Trophoblast cell (in vitro differentiated cells and primary cell): ENCODE measurements at regions not wholly inside any gene's neighbourhood (a gene's known extent, or its start where the extent isn't known, plus 50 kb on each side); places are given as distances from the start of the nearest gene placed in this dataset.

ENCODE experiments used
- DNase-seq, 2 donors: peaks; one replicate each; pipeline ENCODE4 v3.0.0-alpha.2; 2016
- H2AFZ ChIP-seq: 2 replicates; pipeline ENCODE4 v1.6.1; 2013; ENCODE audit warnings: low read length, moderate library complexity, mild to moderate bottlenecking; ENCODE audit not compliant: insufficient read depth, poor library complexity
- H2AK5ac ChIP-seq: 2 replicates; pipeline ENCODE4 v1.6.1; 2013; ENCODE audit warnings: mild to moderate bottlenecking, low read length
- H2BK120ac ChIP-seq: 2 replicates; pipeline ENCODE4 v1.6.1; 2013; ENCODE audit warnings: low read length, mild to moderate bottlenecking, moderate library complexity; ENCODE audit not compliant: insufficient read depth, poor library complexity
- H2BK12ac ChIP-seq: 2 replicates; pipeline ENCODE4 v1.6.1; 2013; ENCODE audit warnings: mild to moderate bottlenecking, low read length, moderate library complexity
- H2BK5ac ChIP-seq: 2 replicates; pipeline ENCODE4 v1.6.1; 2013; ENCODE audit warnings: low read length, low read depth, moderate library complexity, mild to moderate bottlenecking; ENCODE audit not compliant: poor library complexity
- H3K14ac ChIP-seq: 2 replicates; pipeline ENCODE4 v1.6.1; 2013; ENCODE audit warnings: mild to moderate bottlenecking, low read length
- H3K18ac ChIP-seq: 2 replicates; pipeline ENCODE4 v1.6.1; 2013; ENCODE audit warnings: mild to moderate bottlenecking, low read length
- H3K23ac ChIP-seq: 2 replicates; pipeline ENCODE4 v1.6.1; 2013; ENCODE audit warnings: low read length
- H3K27ac ChIP-seq: 2 replicates; pipeline ENCODE4 v1.5.1; 2013; ENCODE audit warnings: low read depth, mild to moderate bottlenecking, inconsistent platforms, low read length, moderate library complexity
- H3K27me3 ChIP-seq: 2 replicates; pipeline ENCODE4 v1.6.1; 2013; ENCODE audit warnings: inconsistent platforms, mild to moderate bottlenecking, low read length, moderate library complexity; ENCODE audit not compliant: insufficient read depth
- H3K36me3 ChIP-seq, 2 experiments: 1 replicate in 1 of 2; 2 replicates in 1 of 2; pipeline ENCODE4 v1.6.1; 2013; ENCODE audit warnings: low read length in 2 of 2, mild to moderate bottlenecking in 2 of 2, moderate library complexity in 1 of 2; ENCODE audit not compliant: insufficient read depth in 2 of 2, control insufficient read depth in 1 of 2
- H3K4ac ChIP-seq: 2 replicates; pipeline ENCODE4 v1.6.1; 2013; ENCODE audit warnings: low read depth, mild to moderate bottlenecking, low read length, moderate library complexity
- H3K4me1 ChIP-seq, 2 experiments: 1 replicate in 1 of 2; 2 replicates in 1 of 2; pipeline ENCODE4 v1.6.1; 2013; ENCODE audit warnings: low read length in 2 of 2, mild to moderate bottlenecking in 2 of 2, moderate library complexity in 1 of 2; ENCODE audit not compliant: insufficient read depth in 2 of 2, control insufficient read depth in 1 of 2
- H3K4me2 ChIP-seq: 2 replicates; pipeline ENCODE4 v1.6.1; 2013; ENCODE audit warnings: inconsistent platforms, mild to moderate bottlenecking, low read length, moderate library complexity
- H3K4me3 ChIP-seq: 2 replicates; pipeline ENCODE4 v1.5.1; 2013; ENCODE audit warnings: mild to moderate bottlenecking, low read depth, low read length, inconsistent platforms
- H3K79me1 ChIP-seq: one replicate; pipeline ENCODE4 v1.6.1; 2013; ENCODE audit warnings: low read length
- H3K79me2 ChIP-seq: 2 replicates; pipeline ENCODE4 v1.6.1; 2013; ENCODE audit warnings: low read length, mild to moderate bottlenecking; ENCODE audit not compliant: control insufficient read depth, insufficient read depth, poor library complexity
- H3K9ac ChIP-seq: 2 replicates; pipeline ENCODE4 v1.6.1; 2013; ENCODE audit warnings: mild to moderate bottlenecking, low read length
- H3K9me3 ChIP-seq: 2 replicates; pipeline ENCODE4 v1.6.1; 2013; ENCODE audit warnings: low read depth, mild to moderate bottlenecking, control low read depth, inconsistent platforms, low read length; ENCODE audit not compliant: insufficient read depth
- H4K12ac ChIP-seq: 2 replicates; pipeline ENCODE4 v1.6.1; 2013; ENCODE audit warnings: low read depth, mild to moderate bottlenecking, low read length, moderate library complexity
- H4K8ac ChIP-seq: 2 replicates; pipeline ENCODE4 v1.6.1; 2013; ENCODE audit warnings: low read depth, mild to moderate bottlenecking, low read length, moderate library complexity
- H4K91ac ChIP-seq: one replicate; pipeline ENCODE4 v1.6.1; 2013; ENCODE audit warnings: low read depth, mild to moderate bottlenecking, low read length, moderate library complexity
- WGBS: extraction: QIAGEN DNeasy Blood & Tissue Kit; methylation state at CpG from one replicate; pipeline ENCODE4 v1.1.7; 2013; ENCODE audit warnings: missing lambda C conversion rate; ENCODE audit not compliant: insufficient read length, insufficient coverage; ENCODE audit errors: extremely low coverage; 5-methylcytosine and 5-hydroxymethylcytosine counted together

- no peaks in the 10 kb centered on the region for H3K4me1 ChIP-seq
- no peaks in the 10 kb centered on the region for H3K27me3 ChIP-seq
- H2AFZ ChIP-seq: no peak overlapping the region
- no CpG with 5 or more reads among the region's 5 CpGs for WGBS
- no peak overlapping the region for H2BK12ac ChIP-seq
- H3K9me3 ChIP-seq: no peaks in the 10 kb centered on the region
- H3K18ac ChIP-seq: no peak overlapping the region
- no peak overlapping the region for H4K8ac ChIP-seq
- H3K79me1 ChIP-seq: no peaks in the 10 kb centered on the region
- H3K27ac ChIP-seq: no peak overlapping the region
- no peak overlapping the region for H3K4ac ChIP-seq
- no peak overlapping the region for H4K91ac ChIP-seq
- no peak for DNase-seq
- H2BK120ac ChIP-seq: no peak overlapping the region
- H3K4me3 ChIP-seq: no peak overlapping the region
- H3K79me2 ChIP-seq: no peaks in the 10 kb centered on the region
- H3K36me3 ChIP-seq: no peaks in the 10 kb centered on the region
- H3K23ac ChIP-seq: no peak overlapping the region
- no peak overlapping the region for H4K12ac ChIP-seq
- H2AK5ac ChIP-seq: no peak overlapping the region
- H3K4me2 ChIP-seq: no peak overlapping the region
- no peak overlapping the region for H2BK5ac ChIP-seq
- no peak overlapping the region for H3K9ac ChIP-seq
- no peak overlapping the region for H3K14ac ChIP-seq
Measured at GRCh38 chr7:16061011-16061410, 360.3 kb downstream of the CRPPA start.

GRCh38 chr7:16060502-16060901 lies 360.8 kb downstream of the CRPPA start:
- Histone ChIP-seq H2BK12ac (no peak overlapping the region), H4K91ac (no peak overlapping the region), H4K8ac (no peak overlapping the region), H3K27ac (no peak overlapping the region), H3K23ac (no peak overlapping the region), H3K79me2 (no peaks in the 10 kb centered on the region), H2BK120ac (no peak overlapping the region), H3K14ac (no peak overlapping the region), H3K79me1 (no peaks in the 10 kb centered on the region), H3K18ac (no peak overlapping the region), H3K4me1 (no peaks in the 10 kb centered on the region), H3K27me3 (no peaks in the 10 kb centered on the region), H4K12ac (no peak overlapping the region), H2AFZ (no peak overlapping the region), H3K9ac (no peak overlapping the region), H2AK5ac (no peak overlapping the region), H3K9me3 (no peaks in the 10 kb centered on the region), H2BK5ac (no peak overlapping the region), H3K4ac (no peak overlapping the region), H3K4me2 (no peak overlapping the region), H3K36me3 (no peaks in the 10 kb centered on the region), H3K4me3 (no peak overlapping the region)
- no peak for DNase-seq

- no peak overlapping the region for H3K14ac ChIP-seq
- H2BK12ac ChIP-seq: no peak overlapping the region
- no peak overlapping the region for H2BK5ac ChIP-seq
- no peak overlapping the region for H4K12ac ChIP-seq
- no peak overlapping the region for H3K4me3 ChIP-seq
- no peaks in the 10 kb centered on the region for H3K79me2 ChIP-seq
- no peak overlapping the region for H3K23ac ChIP-seq
- no peak overlapping the region for H2BK120ac ChIP-seq
- H3K27ac ChIP-seq: no peak overlapping the region
- peak in 1 of 2 donors; percentile 1 for DNase-seq
- no peak overlapping the region for H2AK5ac ChIP-seq
- no peaks in the 10 kb centered on the region for H3K9me3 ChIP-seq
- no peaks in the 10 kb centered on the region for H3K36me3 ChIP-seq
- no peaks in the 10 kb centered on the region for H3K79me1 ChIP-seq
- H3K4me1 ChIP-seq: no peaks in the 10 kb centered on the region
- no peak overlapping the region for H4K8ac ChIP-seq
- no peaks in the 10 kb centered on the region for H3K27me3 ChIP-seq
- no peak overlapping the region for H3K18ac ChIP-seq
- H3K4ac ChIP-seq: no peak overlapping the region
- WGBS: no CpG with 5 or more reads among the region's 2 CpGs
- no peak overlapping the region for H3K4me2 ChIP-seq
- no peak overlapping the region for H2AFZ ChIP-seq
- no peak overlapping the region for H4K91ac ChIP-seq
- H3K9ac ChIP-seq: no peak overlapping the region
Measured at GRCh38 chr7:16055263-16055976, 365.9 kb downstream of the CRPPA start.

GRCh38 chr7:16051561-16052255 lies 365.2 kb upstream of the MEOX2 start:
- Histone ChIP-seq H4K8ac (no peak overlapping the region), H3K9ac (no peak overlapping the region), H3K4ac (no peak overlapping the region), H3K9me3 (no peaks in the 10 kb centered on the region), H3K4me1 (no peaks in the 10 kb centered on the region), H3K4me3 (no peak overlapping the region), H3K14ac (no peak overlapping the region), H2AFZ (no peak overlapping the region), H3K79me2 (no peaks in the 10 kb centered on the region), H3K18ac (no peak overlapping the region), H3K79me1 (no peaks in the 10 kb centered on the region), H3K27ac (no peak overlapping the region), H3K27me3 (no peaks in the 10 kb centered on the region), H2AK5ac (no peak overlapping the region), H2BK5ac (no peak overlapping the region), H3K4me2 (no peak overlapping the region), H3K23ac (no peak overlapping the region), H3K36me3 (no peaks in the 10 kb centered on the region), H4K12ac (no peak overlapping the region), H2BK120ac (no peak overlapping the region), H4K91ac (no peak overlapping the region), H2BK12ac (no peak overlapping the region)
- WGBS: no CpG with 5 or more reads among the region's 4 CpGs
- no peak for DNase-seq
